PC-3 (cell line): ENCODE measurements at regions not wholly inside any gene's neighbourhood (a gene's known extent, or its start where the extent isn't known, plus 50 kb on each side); places are given as distances from the start of the nearest gene placed in this dataset.

ENCODE experiments used
- CTCF ChIP-seq: fragments of 300-600 bp; sonication (generic); conservative IDR thresholded peaks from 2 replicates; pipeline ENCODE4 v1.5.1; 2017; ENCODE audit warnings: antibody characterized with exemption, low read depth, mild to moderate bottlenecking, low read length
- EZH2phosphoT487 ChIP-seq: fragments of 300-600 bp; sonication (generic); IDR thresholded peaks from 2 replicates; pipeline ENCODE4 v1.6.1; 2018; ENCODE audit warnings: mild to moderate bottlenecking, antibody characterized with exemption, low read length, borderline replicate concordance

GRCh38 chr14:58784931-58785330 is 147.2 kb downstream of the DACT1 start:
- no peak for TF ChIP-seq CTCF
- no peak for TF ChIP-seq EZH2phosphoT487
